Esophagus squamous epithelium (tissue), 4 donors: ENCODE measurements at regions not wholly inside any gene's neighbourhood (a gene's known extent, or its start where the extent isn't known, plus 50 kb on each side); places are given as distances from the start of the nearest gene placed in this dataset.

ENCODE experiments used
- CTCF ChIP-seq, 6 experiments: fragments of 450-650 bp in 4 of 6; fragments of 200-600 bp in 2 of 6; sonication (generic) in 2 of 6; IDR thresholded peaks; one replicate each; pipeline ENCODE4 v1.5.1; 2016 to 2019; ENCODE audit warnings: antibody characterized with exemption in 6 of 6, mild to moderate bottlenecking in 4 of 6, moderate library complexity in 4 of 6
- POLR2A ChIP-seq, 4 donors: fragments of 450-650 bp; IDR thresholded peaks; one replicate each; pipeline ENCODE4 v1.6.1; 2017; ENCODE audit warnings: antibody characterized with exemption in 4 of 4, mild to moderate bottlenecking in 4 of 4, moderate library complexity in 3 of 4

GRCh38 chr2:145824384-145824783, 1304.5 kb upstream of the ZEB2 start:
- no peak for TF ChIP-seq CTCF (IDR thresholded peaks at IDR 0.05)
- no peak for TF ChIP-seq POLR2A (IDR thresholded peaks at IDR 0.05)
